ENCODE measurements at regions not wholly inside any gene's neighbourhood (a gene's known extent, or its start where the extent isn't known, plus 50 kb on each side); places are given as distances from the start of the nearest gene placed in this dataset.
"Not testable (repeated sequence)": the region's sequence is repeated elsewhere in the genome, so short reads cannot be mapped to it uniquely, and the experiment has no call there.

DNA sequence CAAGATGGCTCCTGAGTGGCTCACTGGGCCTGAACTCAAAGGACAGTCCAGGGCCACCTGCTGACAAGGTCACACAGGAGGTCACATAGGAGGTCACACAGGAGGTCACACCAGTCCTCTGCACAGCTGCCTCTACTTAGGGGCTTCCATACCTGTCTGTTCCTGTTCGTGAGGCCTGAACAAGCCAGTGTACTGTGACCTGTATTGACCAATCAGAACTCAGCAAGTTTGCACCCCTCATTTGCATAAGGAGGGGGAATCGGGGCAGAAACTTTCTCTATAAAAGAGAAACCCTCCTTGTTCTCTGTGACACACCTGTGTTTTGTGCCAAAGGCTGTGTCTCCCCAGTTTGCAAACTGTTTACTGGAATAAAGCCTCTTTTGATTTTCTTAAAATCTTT lies 478.9 kb downstream of the EIPR1 start:
- no peaks in the 10 kb centered on the region for H3K4me1 Mint-ChIP-seq (ENCODE audit: low read depth)
- no peak overlapping the region for H3K27ac Mint-ChIP-seq (ENCODE audit: unreplicated experiment)
- TF ChIP-seq, protein P1, sequence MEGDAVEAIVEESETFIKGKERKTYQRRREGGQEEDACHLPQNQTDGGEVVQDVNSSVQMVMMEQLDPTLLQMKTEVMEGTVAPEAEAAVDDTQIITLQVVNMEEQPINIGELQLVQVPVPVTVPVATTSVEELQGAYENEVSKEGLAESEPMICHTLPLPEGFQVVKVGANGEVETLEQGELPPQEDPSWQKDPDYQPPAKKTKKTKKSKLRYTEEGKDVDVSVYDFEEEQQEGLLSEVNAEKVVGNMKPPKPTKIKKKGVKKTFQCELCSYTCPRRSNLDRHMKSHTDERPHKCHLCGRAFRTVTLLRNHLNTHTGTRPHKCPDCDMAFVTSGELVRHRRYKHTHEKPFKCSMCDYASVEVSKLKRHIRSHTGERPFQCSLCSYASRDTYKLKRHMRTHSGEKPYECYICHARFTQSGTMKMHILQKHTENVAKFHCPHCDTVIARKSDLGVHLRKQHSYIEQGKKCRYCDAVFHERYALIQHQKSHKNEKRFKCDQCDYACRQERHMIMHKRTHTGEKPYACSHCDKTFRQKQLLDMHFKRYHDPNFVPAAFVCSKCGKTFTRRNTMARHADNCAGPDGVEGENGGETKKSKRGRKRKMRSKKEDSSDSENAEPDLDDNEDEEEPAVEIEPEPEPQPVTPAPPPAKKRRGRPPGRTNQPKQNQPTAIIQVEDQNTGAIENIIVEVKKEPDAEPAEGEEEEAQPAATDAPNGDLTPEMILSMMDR (IDR thresholded peaks at IDR 0.05), result no peak
- no peak for DNase-seq (ENCODE audit: low spot score)
- no peaks in the 10 kb centered on the region for H3K9me3 Mint-ChIP-seq (ENCODE audit: low read depth)
- H3K27me3 Mint-ChIP-seq (ENCODE audit: low read depth), result peaks cover 6% of the 10 kb centered on the region
- H3K36me3 Mint-ChIP-seq (ENCODE audit: low read depth), result no peaks in the 10 kb centered on the region
- H3K4me3 Mint-ChIP-seq (ENCODE audit: unreplicated experiment), result no peak overlapping the region

DNA sequence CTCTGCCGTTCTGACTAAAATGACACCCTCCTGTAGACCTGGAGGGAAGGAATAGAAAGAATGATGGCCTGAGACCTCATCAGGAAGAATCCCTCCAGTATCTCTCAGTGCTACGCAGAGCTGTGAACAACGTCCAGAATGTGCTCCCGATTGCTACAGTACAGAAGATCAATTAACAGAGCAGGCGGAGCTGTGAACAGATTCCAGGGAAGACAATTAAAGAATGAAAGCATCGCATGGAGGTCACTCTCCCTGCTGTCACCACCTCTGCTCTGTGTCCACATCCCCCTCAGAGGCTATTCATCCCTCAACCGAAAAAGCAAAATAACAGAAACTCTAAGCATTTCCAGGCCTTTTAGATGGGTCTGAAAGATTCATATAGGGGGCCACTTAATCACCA lies 481.0 kb downstream of the EIPR1 start:
- no peak for DNase-seq (ENCODE audit: low spot score)
- Mint-ChIP-seq H3K27me3 (ENCODE audit: low read depth) (peaks cover 2% of the 10 kb centered on the region), H3K27ac (ENCODE audit: unreplicated experiment) (no peak overlapping the region), H3K4me1 (ENCODE audit: low read depth) (no peaks in the 10 kb centered on the region), H3K9me3 (ENCODE audit: low read depth) (no peaks in the 10 kb centered on the region), H3K36me3 (ENCODE audit: low read depth) (no peaks in the 10 kb centered on the region), H3K4me3 (ENCODE audit: unreplicated experiment) (no peak overlapping the region)
- TF ChIP-seq, protein P1 (IDR thresholded peaks at IDR 0.05), result no peak

DNA sequence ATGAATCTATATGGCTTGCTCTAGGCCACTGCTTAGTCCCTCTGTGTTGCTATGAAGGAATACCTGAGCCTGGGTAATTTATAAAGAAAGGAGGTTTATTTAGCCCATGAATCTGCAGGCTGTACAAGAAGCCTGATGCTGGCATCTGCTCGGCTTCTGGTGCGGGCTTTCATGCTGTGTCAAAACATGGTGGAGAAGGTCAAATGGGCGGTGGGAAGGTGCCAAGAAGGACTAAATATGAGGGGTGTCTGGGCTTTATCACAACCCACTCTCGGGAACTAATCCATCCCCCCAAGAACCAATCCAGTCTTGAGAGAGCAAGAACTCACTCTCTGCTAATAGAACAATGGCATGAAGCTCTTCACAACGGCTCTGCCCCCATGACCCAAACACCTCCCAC lies 481.6 kb downstream of the EIPR1 start:
- Mint-ChIP-seq H3K27me3 (ENCODE audit: low read depth) (no peaks in the 10 kb centered on the region), H3K27ac (ENCODE audit: unreplicated experiment) (no peak overlapping the region), H3K4me3 (ENCODE audit: unreplicated experiment) (no peak overlapping the region), H3K4me1 (ENCODE audit: low read depth) (no peaks in the 10 kb centered on the region), H3K9me3 (ENCODE audit: low read depth) (no peaks in the 10 kb centered on the region), H3K36me3 (ENCODE audit: low read depth) (no peaks in the 10 kb centered on the region)
- no peak for DNase-seq (ENCODE audit: low spot score)
- TF ChIP-seq, protein P1 (IDR thresholded peaks at IDR 0.05), result no peak

DNA sequence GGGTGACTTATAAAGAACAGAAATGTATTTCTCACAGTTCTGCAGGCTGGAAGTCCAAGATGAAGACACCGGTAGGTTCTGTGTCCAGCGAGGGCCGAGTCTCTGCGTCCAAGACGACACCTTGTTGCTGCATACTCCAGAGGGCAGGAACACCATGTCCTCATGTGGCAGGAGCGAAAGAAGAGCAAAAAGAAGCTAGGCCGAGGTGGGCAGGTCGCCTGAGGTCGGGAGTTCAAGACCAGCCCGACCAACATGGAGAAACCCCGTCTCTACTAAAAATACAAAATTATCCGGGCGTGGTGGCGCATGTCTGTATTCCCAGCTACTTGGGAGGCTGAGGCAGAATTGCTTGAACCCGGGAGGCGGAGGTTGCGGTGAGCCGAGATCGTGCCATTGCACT lies 483.6 kb downstream of the EIPR1 start:
- H3K4me1 Mint-ChIP-seq (ENCODE audit: low read depth); H3K27ac Mint-ChIP-seq (ENCODE audit: unreplicated experiment); H3K27me3 Mint-ChIP-seq (ENCODE audit: low read depth); H3K9me3 Mint-ChIP-seq (ENCODE audit: low read depth); H3K36me3 Mint-ChIP-seq (ENCODE audit: low read depth); DNase-seq (ENCODE audit: low spot score); H3K4me3 Mint-ChIP-seq (ENCODE audit: unreplicated experiment): not testable (repeated sequence)

DNA sequence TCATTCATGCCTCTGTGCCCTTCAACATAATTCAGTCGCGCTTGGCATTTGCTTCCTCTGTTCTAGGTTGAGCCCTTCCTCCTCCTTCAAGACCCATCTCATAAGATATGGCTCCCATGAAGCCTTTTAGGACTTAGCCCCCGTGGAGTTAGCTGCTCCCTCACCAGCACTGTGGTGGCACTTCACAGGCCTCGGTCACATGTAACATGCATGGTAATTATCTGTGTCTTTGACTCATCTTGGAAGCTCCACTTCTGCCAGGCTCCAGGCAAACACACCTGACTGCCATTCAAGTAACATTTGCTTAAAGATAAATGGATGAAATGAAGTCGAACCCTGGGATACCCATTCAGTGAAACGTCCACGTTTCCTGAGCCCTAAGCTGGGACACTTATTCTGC lies 484.7 kb downstream of the EIPR1 start:
- no peak overlapping the region for H3K27ac Mint-ChIP-seq (ENCODE audit: unreplicated experiment)
- H3K4me3 Mint-ChIP-seq (ENCODE audit: unreplicated experiment), result no peak overlapping the region
- H3K4me1 Mint-ChIP-seq (ENCODE audit: low read depth), result no peaks in the 10 kb centered on the region
- no peak for DNase-seq (ENCODE audit: low spot score)
- H3K9me3 Mint-ChIP-seq (ENCODE audit: low read depth), result no peaks in the 10 kb centered on the region
- H3K36me3 Mint-ChIP-seq (ENCODE audit: low read depth), result no peaks in the 10 kb centered on the region
- TF ChIP-seq, protein P1 (IDR thresholded peaks at IDR 0.05), result no peak
- no peaks in the 10 kb centered on the region for H3K27me3 Mint-ChIP-seq (ENCODE audit: low read depth)

DNA sequence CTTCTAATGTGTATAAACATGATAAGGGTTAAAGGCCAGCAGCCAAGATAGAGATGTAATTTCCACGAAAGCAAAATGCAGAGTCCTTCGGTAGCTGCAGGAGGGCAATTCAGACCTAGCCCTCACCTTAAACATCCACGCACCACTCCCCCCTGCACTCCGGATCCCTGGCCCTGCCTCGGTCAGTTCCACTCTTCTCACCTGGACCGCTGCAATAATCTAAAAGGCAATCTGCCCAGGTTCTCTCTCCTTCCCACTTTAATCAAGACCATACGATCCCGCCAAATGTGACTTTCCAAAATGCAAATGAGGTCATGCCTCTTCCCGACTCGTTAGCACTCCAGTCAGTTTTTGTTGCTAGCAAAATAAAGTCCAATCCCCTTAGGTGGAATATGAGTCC lies 485.2 kb downstream of the EIPR1 start:
- DNase-seq (ENCODE audit: low spot score), result no peak
- Mint-ChIP-seq H3K36me3 (ENCODE audit: low read depth) (no peaks in the 10 kb centered on the region), H3K4me1 (ENCODE audit: low read depth) (no peaks in the 10 kb centered on the region), H3K9me3 (ENCODE audit: low read depth) (no peaks in the 10 kb centered on the region), H3K27ac (ENCODE audit: unreplicated experiment) (no peak overlapping the region), H3K4me3 (ENCODE audit: unreplicated experiment) (no peak overlapping the region), H3K27me3 (ENCODE audit: low read depth) (no peaks in the 10 kb centered on the region)
- TF ChIP-seq, protein P1 (IDR thresholded peaks at IDR 0.05), result no peak

Measured in chondrocyte (in vitro differentiated cells).